Activated CD8-positive, alpha-beta memory T cell treated with anti-CD3 and anti-CD28 coated beads for 4 hours (primary cell): ENCODE measurements at regions not wholly inside any gene's neighbourhood (a gene's known extent, or its start where the extent isn't known, plus 50 kb on each side); places are given as distances from the start of the nearest gene placed in this dataset.

ENCODE experiments used
- DNase-seq, 2 donors: peaks; one replicate each; pipeline ENCODE4 v3.0.0-alpha.2; 2020; ENCODE audit warnings: low read depth in 2 of 2

- DNase-seq: no peak
Measured at GRCh38 chr18:21996351-21996826, 173.0 kb upstream of the GATA6 start.

DNA sequence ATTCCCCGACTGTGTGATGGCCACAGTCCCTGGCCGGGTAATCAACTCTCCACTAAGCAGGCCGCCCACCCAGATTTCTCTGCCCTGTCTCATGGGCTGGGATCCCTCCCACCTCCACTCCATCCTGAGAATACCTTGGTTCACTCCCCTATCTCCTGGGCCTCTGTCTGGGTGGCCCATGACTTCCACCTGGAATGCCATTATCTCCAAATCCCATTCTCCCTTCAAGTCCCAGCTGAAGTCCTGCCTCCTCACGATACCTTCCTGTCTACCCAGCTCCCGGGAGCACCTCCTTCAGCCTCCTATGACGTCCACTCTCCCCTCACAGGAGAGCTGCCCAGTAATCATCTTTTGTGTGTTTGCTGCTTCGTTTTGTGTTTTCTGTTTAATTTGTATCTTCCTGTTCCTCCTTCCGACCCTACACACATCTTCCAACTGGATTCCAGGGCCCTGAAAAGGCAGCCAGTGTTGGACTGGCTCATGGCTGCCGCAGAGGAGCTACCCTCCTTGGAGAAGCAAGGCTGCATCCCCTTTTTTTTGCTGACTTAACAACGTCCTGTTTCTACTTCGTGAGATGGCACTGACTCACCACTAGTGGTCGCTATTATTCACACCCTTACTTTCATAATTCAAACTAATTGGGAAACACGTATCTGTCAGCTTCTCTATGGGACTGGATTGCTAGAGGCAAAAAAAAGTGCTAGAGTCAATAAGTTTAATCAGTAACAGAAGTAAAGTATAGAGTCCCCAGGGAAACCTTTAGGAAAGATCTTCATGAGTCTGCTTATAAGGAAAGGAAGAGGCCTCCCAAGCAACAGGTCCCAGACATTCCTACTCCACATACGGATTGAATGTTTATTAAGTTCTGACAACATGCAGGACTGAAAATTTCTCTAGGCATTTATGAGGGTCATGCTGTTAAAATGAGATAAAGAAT lies 171.9 kb upstream of the GATA6 start:
- peak in 1 of 2 donors; percentile 0 for DNase-seq

DNA sequence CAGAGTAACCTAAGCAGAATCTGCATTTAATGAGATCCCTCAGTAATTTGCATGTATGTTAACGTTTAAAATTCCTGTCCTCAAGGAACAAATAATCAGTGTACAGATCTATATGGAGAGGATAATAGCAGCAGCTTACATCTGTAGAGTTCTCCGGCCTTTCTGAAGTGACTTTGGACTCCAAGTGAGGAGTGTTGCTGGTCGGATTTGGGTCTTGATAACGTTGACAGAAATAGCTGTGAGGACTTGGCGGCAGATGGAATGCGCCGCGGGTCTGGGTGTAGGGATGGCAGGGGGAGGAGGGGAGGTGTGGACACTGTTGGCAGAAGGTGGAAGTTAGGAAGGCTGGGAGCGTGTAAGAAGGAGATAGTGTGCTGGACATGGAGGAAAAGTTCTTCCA lies 170.9 kb upstream of the GATA6 start:
- DNase-seq: no peak

- DNase-seq: no peak
Measured at GRCh38 chr18:22001912-22002487, 167.4 kb upstream of the GATA6 start.

GRCh38 chr18:22005191-22005841 lies 164.1 kb upstream of the GATA6 start:
- no peak for DNase-seq

DNA sequence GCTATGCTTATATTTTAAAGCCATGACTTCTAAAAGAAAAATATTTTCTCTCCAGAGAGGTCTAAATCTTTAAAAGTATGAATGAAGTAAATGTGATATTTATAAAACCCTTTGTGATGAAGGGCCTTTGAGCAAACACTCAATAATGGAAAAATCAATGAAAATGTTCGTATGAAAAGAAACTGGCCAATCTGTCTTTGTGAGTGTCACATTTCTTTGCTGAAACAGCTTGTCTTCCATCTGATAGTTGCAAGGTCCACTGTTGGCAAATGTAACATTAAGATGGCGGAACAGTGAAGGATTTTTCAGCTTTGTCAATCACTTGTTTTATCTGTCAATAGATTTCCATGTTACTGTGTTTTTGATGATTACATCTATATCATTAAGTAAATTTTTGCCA lies 162.9 kb upstream of the GATA6 start:
- no peak for DNase-seq

- no peak for DNase-seq
Measured at GRCh38 chr18:22009242-22009641, 160.1 kb upstream of the GATA6 start.

- no peak for DNase-seq
Measured at GRCh38 chr18:22013993-22014392, 155.4 kb upstream of the GATA6 start.

DNA sequence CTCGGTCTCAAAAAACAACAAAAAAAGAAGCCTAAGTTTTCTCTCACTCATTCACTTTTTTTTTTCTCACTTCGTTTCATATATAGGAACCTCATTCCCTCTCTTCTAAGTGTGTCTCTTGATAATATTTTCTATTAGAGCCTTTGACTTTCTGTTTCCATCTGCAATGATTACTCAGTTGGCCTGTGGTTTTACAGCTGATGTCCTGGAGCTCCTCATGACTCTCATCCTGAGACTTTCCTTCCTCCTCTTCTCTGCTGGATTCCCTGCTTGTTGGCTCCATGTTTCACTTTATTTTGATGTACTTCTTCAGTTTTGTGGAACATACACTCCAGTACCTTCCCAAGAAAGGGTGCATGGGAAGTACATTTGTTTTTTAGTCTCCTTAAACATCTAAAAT lies 154.2 kb upstream of the GATA6 start:
- no peak for DNase-seq

GRCh38 chr18:22018366-22018765 lies 151.0 kb upstream of the GATA6 start:
- no peak for DNase-seq

DNA sequence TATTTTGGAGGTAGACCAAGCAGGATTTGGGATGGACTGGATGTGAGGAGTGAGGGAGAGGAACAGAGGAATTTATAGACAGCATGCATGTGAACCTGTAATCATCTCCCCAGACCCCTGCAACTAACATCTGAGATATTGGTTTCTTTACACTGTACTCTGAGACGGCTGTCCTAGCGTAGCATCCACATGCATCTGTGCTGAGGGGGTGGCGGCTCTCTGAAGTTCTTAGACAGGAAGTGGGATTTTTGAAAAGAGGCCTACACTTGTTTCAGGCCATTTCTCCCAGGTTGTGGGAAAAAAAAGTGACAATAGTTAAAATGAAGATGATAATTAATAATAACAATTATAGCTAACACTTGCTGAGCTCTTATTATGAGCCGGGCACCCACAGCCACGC lies 150.2 kb upstream of the GATA6 start:
- no peak for DNase-seq

- no peak for DNase-seq
Measured at GRCh38 chr18:22020127-22020866, 149.1 kb upstream of the GATA6 start.

GRCh38 chr18:22020867-22021370 lies 148.5 kb upstream of the GATA6 start:
- no peak for DNase-seq

DNA sequence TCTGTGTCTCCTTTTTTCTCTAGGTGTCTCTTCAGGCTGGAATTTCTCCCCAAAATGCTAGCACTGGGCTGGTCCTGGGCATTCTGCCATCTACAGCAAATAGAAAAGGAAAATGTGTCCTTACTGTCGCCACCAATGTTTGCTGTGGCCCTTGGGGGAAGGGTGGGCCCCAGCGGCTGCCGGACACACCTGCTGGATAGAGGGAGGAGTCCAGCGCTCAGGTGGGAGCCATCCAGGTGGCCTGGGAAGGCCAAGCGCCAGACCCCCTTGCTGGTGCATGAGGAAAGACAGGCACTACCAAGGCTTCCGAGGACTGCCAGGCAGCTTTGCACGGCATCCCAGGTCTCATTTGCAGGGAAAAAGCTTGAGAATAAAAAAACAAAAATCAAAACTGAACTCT lies 147.7 kb upstream of the GATA6 start:
- DNase-seq: no peak

DNA sequence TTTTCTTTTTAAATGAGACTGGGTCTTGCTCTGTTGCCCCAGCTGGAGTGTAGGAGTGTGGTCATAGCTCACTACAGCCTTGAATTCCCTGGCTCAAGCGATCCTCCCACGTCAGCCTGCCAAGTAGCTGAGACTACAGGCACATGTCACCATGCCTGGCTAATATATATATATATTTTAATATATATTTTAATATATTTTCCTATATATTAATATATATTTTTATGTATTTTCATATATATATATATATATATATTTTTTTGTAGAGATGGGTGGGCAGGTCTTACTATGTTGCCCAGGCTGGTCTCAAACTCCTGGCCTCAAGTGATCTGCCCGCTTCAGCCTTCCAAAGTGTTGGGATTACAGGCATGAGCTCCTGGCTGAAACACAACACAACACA lies 144.5 kb upstream of the GATA6 start:
- no peak for DNase-seq

DNA sequence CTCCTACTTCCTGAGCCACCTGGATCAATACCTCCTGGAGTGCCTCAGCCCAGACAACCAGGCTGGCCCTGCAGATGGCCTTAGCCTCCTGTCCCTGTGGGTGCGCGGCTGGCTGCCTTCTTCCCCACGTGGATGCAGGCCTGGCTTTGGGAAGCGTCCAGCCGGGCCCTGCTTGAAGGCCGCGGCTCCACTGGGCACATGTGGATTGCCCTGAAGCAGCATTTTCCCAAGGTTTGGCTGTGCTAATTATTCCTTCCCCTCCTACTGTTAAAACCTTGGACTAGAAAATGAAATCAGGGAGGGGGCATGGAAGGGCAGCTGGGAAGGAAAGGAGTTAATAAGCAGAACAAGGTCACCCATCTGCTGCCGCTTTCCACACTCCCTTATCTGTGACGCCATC lies 143.0 kb upstream of the GATA6 start:
- DNase-seq: no peak

DNA sequence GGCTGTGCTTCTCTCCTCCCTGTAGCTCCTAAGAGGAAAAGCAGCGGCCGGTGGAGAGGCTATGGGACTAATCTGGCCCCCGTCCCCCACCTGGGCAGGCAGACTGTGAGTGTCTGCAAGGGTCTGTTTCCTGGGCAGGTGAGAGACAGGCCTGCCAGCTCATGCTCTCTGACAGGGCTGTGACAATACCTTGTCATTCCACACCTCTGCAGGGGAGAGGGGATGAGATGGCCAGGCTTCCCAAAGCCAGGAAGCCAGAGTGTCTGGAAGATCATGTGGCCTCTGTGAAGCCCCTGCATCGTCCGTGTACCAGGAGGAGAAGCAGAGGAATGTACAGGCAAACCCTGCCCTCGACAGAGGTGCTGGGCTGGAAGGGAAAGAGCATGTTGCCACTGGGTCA lies 142.5 kb upstream of the GATA6 start:
- DNase-seq: no peak

- DNase-seq: no peak
Measured at GRCh38 chr18:22031611-22032010, 137.8 kb upstream of the GATA6 start.

GRCh38 chr18:22032392-22032961 lies 136.9 kb upstream of the GATA6 start:
- DNase-seq: no peak

- no peak for DNase-seq
Measured at GRCh38 chr18:22033085-22033484, 136.3 kb upstream of the GATA6 start.

DNA sequence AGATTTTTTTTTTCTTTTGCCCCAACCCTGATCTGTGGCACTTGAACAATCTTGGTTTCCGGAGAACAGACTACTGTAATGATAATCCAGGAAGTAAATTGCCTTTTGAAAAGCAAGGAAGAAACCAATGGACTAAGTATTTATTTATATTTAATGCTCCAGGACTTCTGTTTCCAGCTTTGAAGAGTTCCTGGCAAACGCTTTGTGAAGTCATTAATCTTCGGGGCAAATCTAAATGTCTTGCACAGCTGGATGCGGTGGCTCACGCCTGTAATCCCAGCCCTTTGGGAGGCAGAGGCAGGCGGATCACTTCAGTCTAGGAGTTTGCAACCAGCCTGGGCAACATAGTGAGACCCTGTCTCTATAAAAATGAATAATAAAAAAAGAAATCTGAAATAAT lies 135.1 kb upstream of the GATA6 start:
- DNase-seq: no peak

GRCh38 chr18:22040533-22040932 lies 128.9 kb upstream of the GATA6 start:
- DNase-seq: no peak
